GM03348 (cell line): ENCODE measurements at regions not wholly inside any gene's neighbourhood (a gene's known extent, or its start where the extent isn't known, plus 50 kb on each side); places are given as distances from the start of the nearest gene placed in this dataset.

Experiments used
- DNase-seq: peaks from one replicate; pipeline ENCODE4 v3.0.0; 2012; ENCODE audit warnings: low spot score

- no peak for DNase-seq
These were observed 181.9 kb downstream of the PABPC4L start for GRCh38 chr4:134019657-134020056.

GRCh38 chr4:134018846-134019245 is 182.7 kb downstream of the PABPC4L start:
- DNase-seq = no peak

GRCh38 chr4:134001057-134001456 is 200.5 kb downstream of the PABPC4L start:
- DNase-seq = no peak

- DNase-seq = no peak
These were observed 204.2 kb downstream of the PABPC4L start for GRCh38 chr4:133997436-133997835.

- no peak for DNase-seq
These were observed 205.0 kb downstream of the PABPC4L start for GRCh38 chr4:133996431-133997121.

GRCh38 chr4:133995243-133995960 is 206.2 kb downstream of the PABPC4L start:
- no peak for DNase-seq

GRCh38 chr4:133982533-133983224 is 218.9 kb downstream of the PABPC4L start:
- no peak for DNase-seq

GRCh38 chr4:133981327-133981726 is 220.3 kb downstream of the PABPC4L start:
- no peak for DNase-seq

GRCh38 chr4:133972586-133972985 is 229.0 kb downstream of the PABPC4L start:
- DNase-seq = no peak

GRCh38 chr4:133969202-133969848 is 232.3 kb downstream of the PABPC4L start:
- no peak for DNase-seq

GRCh38 chr4:133968174-133968573 is 233.4 kb downstream of the PABPC4L start:
- no peak for DNase-seq

GRCh38 chr4:133960975-133961374 is 240.6 kb downstream of the PABPC4L start:
- no peak for DNase-seq

- DNase-seq = no peak
These were observed 258.5 kb downstream of the PABPC4L start for GRCh38 chr4:133943081-133943480.

- no peak for DNase-seq
These were observed 263.5 kb downstream of the PABPC4L start for GRCh38 chr4:133938061-133938460.

GRCh38 chr4:133929531-133930239 is 271.9 kb downstream of the PABPC4L start:
- no peak for DNase-seq

- no peak for DNase-seq
These were observed 280.1 kb downstream of the PABPC4L start for GRCh38 chr4:133921280-133922195.

- DNase-seq = no peak
These were observed 281.4 kb downstream of the PABPC4L start for GRCh38 chr4:133920236-133920635.

GRCh38 chr4:133910165-133910564 is 291.4 kb downstream of the PABPC4L start:
- DNase-seq = no peak

GRCh38 chr4:133903029-133903428 is 298.6 kb downstream of the PABPC4L start:
- no peak for DNase-seq

- DNase-seq = no peak
These were observed 310.6 kb downstream of the PABPC4L start for GRCh38 chr4:133891011-133891410.

- DNase-seq = no peak
These were observed 313.9 kb downstream of the PABPC4L start for GRCh38 chr4:133887723-133888122.
